ENCODE measurements at regions not wholly inside any gene's neighbourhood (a gene's known extent, or its start where the extent isn't known, plus 50 kb on each side); places are given as distances from the start of the nearest gene placed in this dataset.

DNA sequence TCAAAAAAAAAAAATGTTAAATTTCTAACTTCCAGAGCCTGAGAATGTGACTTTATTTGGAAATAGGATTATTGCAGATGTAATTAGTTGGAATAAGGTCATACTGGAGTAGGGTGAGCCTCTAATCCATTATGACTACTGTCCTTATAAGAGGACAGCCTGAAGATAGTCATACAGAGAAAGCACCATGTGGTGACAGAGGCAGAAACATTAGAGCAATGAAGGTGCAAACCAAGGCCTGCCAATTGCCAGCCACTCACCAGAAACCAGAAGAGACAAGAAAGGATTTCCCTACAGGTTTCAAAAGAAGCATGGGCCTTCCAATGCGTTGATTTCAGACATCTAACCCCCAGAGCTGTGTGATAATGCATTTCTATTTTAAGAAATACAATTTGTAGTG lies 659.2 kb upstream of the CHD1 start:
- TF ChIP-seq CTCF (IDR thresholded peaks at IDR 0.05) = no peak
- no peak for TF ChIP-seq POLR2AphosphoS5 (IDR thresholded peaks at IDR 0.05)
